Stimulated activated CD4-positive, alpha-beta T cell treated with anti-CD3 and anti-CD28 coated beads, Interleukin-12 subunit alpha, Interleukin-12 subunit beta, amount 100 ng/mL, for 48 hours (primary cell): ENCODE measurements at regions not wholly inside any gene's neighbourhood (a gene's known extent, or its start where the extent isn't known, plus 50 kb on each side); places are given as distances from the start of the nearest gene placed in this dataset.

Source experiments
- DNase-seq, 3 donors: peaks; one replicate each; pipeline ENCODE4 v3.0.0-alpha.2; 2020; ENCODE audit warnings: low read depth in 2 of 3, low spot score in 1 of 3

DNA sequence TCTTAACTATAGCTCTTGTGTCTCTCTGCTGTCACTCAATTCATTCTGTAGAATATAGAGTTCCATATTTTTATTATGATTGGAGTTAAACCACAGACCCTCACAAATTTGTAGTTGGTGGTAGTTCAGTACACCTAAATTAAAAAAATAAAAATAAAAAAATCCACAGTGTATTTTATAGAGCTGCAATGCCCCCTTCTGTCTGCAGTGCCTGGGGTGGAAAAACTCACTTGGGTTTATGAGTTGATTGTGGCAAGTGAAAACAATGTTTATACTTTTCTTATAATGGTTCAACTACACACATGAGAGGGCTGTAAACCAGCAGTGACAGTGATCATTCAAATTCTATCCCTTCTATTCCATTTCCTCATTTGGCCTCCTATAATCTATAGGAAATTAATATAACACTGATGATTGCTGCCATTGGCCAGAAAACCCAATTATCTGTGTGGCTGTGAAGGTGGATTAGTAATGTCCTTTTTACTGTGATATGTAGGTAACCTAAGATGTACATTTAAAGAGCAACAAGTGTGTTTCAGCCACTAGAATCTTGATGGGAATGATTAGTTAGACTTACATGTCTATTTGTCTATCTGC is 166.9 kb upstream of the LRIG3 start:
- DNase-seq = no peak

DNA sequence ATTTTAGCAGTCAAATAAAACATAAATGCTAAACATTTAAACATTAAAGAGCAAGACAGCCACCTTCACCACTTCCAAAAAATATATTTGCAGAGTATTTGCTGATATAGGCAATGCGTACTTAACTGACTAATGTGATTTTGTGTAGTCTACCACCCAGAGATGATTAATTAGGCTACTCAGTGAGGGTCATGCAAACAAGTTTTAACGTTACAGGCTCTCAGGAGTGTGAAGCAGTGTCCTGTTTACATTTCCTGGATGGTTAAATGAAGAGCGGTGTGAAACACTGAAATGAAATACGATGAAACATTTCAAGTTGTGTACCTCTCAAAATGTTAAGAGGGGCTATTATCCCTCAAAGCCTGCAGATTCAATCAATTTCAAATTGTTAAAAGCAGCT is 165.8 kb upstream of the LRIG3 start:
- no peak for DNase-seq

DNA sequence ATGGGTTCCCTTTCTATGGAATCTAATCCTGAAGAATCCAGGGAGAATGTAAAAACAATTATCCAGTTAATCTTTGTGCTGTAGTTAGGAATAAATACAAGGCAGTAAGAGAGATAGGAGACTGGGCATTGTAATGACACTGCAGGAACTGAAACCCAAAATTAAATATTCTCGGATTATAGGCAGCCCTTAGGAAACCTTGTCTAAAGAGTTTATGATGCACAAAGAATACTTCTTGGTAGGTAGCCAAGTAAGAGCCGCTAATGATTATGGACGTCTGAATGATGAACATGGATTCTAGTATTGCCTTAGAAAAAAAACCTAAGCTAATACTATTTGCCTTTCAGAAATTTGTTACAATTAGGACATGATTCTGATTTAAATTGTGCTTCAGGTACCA is 165.4 kb upstream of the LRIG3 start:
- DNase-seq = no peak

DNA sequence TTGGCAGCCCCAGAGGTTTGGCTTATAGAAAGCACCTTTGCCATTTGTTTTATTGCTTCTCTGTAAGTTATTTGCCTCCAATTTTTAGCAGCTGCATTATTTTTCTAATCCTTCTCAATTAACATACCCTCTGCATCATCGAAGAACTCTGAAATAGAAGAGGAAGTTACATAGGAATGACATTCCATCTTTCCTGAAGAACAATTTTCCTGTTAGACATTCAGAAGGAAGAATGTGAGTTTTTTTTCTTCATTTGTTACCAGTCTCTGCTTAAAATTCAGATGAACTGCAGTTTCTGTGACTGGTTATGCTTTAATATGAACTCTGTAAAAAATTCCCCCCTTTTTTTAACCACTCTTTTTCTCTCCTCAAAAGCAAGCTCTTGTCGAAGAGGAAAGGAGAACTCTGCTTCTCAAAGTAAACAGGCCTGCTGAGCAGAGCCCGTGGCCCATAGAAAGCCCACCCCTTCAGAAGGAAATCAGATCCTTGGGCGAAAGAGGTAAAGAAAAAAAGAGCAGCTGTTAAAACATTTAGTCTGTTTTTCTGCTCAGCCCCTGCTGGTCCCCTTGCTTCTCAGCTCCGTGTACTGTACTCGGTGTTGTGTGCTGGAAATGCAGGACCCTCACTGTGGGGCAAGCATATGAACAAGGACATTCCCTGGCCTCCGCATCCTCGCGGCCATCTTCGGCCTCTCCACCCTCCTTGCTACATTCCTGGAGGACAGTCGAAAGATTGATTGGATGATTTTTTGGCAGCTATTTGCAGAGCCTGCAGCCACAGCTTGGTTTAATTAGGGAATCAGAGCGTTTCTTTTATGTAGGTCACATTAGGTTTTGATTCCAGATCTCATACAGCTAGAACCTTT is 164.4 kb upstream of the LRIG3 start:
- DNase-seq = no peak

DNA sequence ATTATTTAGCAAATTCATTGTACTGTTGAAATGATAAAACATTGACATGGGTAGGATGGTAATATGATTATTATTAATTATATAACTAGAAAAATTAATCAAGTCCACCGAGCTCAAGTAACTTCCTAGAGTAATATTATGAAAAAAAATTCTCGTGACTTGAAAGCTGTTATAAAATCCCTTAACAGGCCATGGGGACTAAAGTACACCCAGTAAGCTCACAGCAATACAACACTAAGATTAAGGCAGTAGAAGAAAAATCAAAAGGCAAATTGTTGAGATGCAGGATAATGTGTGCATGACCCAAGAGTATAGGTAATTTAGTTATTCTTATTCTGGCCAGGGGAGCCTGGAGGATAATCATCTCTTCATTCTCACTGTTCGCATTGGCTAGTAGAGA is 162.6 kb upstream of the LRIG3 start:
- DNase-seq = no peak

DNA sequence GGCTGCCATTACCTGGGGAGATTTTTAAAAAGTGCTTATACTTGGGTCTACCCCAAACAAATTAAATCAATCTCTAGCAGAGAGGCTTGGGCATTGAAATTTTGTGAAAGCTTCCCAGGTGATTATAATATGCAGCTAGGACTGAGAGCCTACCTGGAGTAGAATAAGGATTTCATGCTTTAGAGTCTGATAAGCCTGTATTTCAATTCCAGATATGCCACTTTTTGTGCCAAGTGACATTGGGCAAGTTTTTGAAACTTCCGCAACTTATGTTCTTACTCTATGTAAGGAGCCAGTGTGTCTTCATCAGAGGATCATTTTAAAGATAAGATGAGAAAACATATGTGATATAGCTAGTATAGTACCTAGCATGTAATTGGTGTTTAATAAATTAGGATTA is 159.8 kb upstream of the LRIG3 start:
- DNase-seq = no peak

DNA sequence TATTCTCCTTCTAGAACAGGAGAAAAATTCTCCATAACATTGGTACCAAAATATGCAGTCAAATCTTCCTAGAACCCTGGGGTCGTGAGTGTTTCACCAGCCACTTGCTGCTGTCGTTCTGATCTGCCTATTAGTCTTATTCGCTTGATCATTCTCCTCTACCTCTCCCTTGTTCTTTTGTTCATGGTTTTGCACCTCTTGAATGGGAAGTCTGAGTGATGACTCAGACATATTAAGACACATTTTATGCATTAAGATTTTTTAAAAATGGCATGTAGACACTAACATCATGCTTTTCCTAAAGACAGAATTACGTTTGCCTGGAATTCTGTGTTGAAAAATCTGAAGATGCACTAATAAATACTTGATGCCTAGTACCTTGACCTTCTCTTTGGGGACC is 159.2 kb upstream of the LRIG3 start:
- no peak for DNase-seq

DNA sequence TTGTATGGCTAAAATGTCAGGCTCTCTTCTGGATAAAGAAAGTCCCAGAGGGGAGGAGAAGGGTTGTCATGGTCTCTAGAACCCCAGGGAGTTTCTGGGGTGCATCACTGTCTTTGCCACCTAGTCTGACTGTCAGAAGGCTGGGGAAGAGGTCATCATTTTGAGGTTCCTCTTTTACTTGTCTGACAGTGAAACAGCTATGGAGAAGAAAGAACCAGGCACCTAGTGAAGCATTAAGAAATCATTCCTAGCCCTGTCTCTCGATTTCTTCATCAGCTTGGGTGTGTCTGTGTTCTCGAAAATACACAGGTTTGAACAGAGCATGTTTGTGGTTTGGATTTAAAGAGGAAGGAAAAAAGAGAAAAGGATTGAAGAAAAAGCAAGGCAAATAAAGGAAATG is 158.7 kb upstream of the LRIG3 start:
- no peak for DNase-seq

DNA sequence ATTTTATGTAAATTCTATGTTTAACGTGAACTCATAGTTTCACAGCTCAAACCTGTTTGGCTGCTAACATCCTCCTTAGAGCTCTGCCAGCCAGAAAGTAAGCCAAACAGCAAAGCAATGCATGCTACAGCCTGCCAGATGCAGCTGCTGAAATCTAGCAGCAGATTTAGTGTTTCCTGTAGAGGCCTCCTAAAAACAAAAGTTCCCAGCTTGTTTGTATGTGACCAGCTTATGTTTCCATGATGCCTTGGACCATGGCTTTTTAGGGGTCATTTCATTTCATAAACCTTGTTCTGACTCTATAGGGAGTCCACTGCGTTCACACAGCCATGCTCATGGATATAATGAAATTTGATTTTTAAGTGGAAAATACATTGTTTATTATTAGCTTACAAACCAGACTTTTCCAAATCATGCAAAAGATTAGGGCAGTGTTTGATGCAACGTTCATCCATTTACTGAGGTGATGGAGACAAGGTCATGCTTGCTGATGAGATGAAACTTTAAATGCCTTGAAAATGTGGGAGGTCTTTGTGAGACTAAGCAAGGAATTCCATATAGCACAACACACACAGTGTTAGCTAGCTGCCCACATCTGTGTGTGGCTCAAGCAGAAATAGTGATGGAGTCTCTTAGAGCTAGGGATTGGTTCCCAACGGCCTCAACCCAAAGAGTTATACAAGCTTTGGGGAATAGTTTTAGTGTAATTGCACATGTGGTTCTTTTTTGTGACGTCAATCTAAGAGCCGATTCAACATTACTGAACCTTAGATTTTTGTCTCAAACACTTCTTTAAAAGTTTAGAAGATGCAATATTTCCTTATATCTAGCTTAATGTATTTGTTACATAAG is 157.5 kb upstream of the LRIG3 start:
- DNase-seq = no peak

DNA sequence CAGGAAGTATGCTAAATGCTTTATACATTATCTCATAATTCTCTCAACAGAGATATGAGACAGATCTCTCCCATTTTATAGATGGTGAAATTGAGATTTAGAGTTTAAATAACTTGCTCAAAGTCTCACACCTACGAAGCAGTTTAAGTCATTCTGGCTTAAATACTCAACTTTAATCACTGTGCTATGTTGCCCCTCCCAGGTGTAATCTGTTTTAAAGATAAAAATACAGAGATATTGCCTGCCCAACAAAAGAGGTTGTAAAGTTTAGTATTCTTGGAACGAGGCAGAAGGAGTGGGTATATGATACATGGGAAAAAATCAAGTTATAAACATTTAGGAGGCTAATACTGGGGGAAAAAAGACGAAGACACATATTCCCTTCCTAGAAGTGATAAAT is 156.8 kb upstream of the LRIG3 start:
- no peak for DNase-seq

DNA sequence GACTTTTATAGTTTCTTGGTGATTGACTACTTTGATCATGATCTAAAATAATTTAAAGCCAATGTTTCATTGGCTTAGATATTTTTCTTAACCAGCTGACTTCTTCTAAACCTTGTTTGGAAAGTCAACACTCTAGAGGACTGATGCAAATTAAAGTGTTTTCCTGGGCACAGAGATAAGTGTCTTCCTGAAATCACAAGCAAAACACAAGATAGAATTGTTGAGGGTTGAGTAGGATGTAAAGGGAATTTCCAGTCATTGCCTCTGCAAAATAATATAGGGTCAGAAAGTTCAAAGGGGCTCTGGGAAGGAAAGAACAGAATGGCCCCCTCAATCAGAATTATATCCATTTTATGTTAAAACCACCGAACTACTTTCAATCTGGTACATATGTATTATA is 156.3 kb upstream of the LRIG3 start:
- DNase-seq = no peak

DNA sequence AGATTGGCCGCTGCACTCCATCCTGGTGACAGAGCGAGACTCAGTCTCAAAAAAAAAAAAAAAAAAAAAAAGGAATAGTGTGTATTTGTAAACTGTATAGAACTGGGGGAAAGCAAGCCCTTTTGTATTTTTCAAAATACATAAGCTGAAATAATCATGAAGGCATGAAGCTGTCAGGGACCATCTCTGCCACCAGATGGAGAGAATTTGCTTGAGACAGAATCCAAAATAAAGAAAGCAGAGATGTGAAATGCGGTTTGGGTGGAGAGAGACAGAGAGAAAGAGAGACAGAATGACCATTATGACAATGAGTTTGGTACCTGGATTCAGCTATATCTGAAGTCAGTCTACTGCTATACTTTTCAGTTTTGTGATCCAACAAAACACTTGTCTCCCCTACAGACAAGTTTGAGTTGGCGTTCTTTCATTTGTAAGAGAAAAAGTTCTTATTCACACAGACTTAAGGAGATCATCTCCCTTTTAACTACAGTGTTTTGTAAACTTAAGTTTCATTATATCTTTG is 155.7 kb upstream of the LRIG3 start:
- DNase-seq = no peak

DNA sequence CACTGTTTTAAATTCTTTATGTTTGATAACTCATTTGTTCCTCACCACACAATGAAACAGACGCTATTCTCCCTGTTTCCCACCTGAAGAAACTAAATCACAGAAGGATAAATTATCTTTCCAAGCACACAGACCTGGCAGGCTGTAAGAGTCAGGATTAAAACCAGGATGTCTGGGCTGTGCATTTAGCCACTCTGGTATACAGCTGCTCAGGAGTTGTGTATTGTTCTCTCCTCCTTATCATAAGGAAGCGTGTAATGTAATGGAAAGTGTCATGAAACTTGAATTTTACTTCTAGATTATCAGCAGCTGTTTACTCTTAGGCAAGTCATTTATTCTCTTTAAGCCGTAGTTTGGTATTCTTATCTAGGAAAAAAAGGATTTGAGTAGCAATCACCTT is 154.8 kb upstream of the LRIG3 start:
- no peak for DNase-seq

DNA sequence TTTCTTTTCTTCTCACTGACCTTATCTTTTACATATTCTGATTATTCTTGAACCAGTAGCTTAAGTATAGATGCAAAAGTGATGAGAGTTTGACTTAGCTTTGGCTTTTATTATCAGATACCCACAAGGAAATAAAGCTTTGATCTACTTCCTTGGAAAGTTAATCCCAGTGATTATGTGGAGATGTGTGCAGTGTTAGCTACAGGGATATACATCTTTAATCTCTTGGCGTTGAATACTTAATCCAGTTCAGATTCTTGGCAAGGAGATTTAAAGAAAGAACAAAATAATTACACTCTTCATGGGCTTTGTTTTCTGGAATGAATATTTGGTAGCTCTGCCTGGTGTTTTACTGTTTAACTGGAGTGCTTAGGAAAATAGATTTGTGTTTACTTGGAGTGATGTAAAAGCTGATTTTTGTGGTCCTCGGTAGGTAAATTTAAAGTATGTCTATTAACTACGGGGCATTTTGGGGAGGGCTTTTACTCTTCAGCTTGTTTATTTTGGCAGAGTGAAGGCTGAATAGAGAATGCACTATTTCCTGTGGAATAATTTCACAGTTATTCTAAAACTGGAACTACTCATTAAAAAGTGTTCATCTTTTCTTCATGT is 150.1 kb upstream of the LRIG3 start:
- DNase-seq = no peak

DNA sequence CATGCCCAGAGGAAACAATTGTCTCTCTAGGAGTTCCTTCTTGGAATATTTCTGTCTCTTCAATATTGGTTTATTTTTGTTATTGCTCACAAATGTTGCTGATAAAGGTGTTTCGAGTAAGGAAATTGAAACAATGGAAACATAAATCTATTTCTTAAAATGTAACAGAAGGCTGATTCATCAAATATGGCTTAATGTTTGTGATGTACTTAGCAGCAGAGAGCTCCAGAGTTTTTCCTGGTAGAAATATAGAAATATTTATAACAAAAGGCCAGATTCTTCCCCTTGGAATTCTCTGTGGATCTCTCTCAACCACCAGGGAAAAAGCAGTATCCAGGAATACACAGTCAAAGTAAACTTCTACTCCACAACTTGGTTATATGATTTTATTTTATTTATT is 149.2 kb upstream of the LRIG3 start:
- no peak for DNase-seq

DNA sequence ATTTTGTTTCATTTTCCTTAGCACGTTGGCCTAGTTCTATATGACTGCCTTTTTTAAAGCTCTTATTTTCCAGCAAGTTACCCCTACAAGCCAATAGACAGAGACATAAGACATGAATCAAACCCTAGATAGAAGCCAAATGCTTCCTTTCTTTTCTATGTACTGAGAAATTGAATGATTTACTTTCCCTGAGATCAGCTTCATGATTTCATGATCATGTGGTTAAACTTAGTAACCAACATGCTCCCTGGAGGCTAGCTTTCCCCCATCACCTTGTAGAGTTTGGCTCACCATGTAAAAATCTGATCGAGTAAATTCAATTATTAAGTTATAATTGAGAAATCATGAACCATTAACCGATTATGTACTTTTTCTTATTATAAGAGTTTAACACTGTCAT is 148.1 kb upstream of the LRIG3 start:
- DNase-seq = no peak

DNA sequence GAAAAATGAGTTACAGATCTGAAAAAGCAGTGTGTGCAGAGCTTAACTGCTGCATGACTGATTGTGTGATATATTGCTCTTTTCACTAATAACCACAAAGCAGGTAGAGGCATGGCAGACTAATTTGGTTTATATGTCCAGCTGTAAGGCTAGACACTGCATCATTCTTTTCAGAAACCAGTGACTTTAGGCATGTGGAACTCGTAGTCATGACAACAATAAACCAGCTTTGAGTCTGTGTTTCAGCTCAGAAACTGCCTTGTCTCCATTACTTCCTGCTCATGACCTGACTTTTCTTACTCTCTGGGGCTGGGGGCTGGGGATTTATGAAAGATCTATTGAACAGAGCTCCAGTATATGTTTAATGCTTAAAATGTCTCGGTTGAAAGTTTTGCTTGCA is 146.8 kb upstream of the LRIG3 start:
- DNase-seq = no peak

DNA sequence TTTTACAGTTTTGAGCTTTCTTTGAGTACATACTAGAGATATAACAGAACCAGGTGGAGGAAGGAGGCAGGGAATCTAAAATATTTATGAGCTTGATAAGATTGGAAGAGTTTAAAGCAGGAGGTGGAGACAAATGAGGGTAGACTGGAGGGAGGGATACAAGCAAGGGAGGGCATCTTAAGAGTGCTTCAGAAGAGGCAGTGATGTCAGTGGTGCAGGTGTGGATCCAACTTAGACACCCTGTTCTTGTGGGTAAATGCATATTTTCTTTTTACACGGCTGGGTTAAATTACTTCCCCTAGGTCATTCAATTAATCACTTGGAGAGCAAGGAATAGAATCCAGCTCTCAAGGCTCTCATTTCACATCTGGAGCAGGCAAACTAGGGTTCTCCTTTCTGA is 146.1 kb upstream of the LRIG3 start:
- DNase-seq = no peak

DNA sequence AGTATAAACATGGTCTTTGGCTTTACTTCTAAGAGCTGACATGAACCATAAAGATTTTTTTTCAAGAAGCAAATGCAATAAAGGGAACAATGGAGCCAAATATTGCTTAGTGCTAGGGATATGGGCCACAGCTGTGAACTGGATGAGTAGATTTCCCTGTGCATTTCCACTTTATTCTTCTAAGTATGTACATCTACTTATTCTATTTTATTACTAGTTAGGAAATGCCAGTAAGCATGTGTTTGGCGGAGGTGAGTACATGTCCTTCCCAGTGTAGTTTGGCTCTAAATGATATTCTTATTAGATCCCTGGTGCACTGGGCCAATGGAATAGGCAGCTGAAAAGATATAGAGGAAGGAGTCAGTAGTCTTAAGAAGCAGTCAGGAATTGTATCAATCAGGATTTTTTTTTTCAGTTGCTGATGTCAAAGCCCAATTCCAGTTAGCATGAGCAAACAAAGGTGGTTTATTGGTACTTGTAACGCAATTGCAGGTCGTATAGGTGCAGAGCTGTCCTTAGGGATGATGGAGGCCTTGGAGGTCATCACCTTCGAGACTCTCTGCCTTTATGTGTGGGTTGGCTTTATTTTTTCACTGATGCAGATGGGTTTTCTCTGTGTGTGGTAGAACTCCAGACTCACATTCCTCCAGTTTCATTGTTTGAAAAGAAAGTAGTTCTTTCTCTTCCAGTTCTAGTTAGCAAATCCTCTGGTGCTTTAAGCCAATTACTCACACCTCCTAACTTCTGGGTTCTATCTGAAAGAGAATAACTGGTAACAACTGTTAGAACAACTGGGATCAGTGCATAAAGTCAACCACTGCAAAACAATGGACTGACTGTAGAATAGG is 139.0 kb upstream of the LRIG3 start:
- no peak for DNase-seq

DNA sequence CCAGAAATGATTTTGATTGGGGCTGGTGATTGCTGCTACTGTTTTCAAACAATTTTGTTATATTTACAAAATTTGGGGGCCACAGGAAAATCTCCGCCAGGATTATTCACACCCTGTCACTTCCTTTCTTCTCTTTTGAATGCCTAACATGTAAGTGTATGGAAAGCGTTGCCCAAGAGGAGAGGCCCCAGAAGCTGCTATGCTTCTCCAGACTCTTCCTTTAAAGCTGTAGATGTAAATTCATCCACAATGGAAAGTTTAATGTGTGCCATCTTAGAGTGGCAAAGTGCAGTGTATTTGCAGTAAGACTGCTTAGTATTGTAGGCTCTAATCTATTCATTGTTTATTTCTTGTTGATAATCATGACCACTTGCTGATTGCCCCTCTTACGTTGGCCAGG is 136.7 kb upstream of the LRIG3 start:
- DNase-seq = no peak
